ENCODE measurements at regions not wholly inside any gene's neighbourhood (a gene's known extent, or its start where the extent isn't known, plus 50 kb on each side); places are given as distances from the start of the nearest gene placed in this dataset.
A peak's percentile ranks its signal among the peaks of the same experiment; 100 is the strongest.
"Not testable (repeated sequence)": the region's sequence is repeated elsewhere in the genome, so short reads cannot be mapped to it uniquely, and the experiment has no call there.

GRCh38 chr13:70619936-70620335 lies 511.7 kb upstream of the KLHL1 start:
- FAIRE-seq = no peak

- no peak for FAIRE-seq
These were observed 508.6 kb upstream of the KLHL1 start for GRCh38 chr13:70616847-70617246.

- FAIRE-seq = peak; percentile 27
These were observed 505.0 kb upstream of the KLHL1 start for GRCh38 chr13:70613295-70613694.

- no peak for FAIRE-seq
These were observed 504.6 kb upstream of the KLHL1 start for GRCh38 chr13:70612881-70613280.

- no peak for FAIRE-seq
These were observed 496.2 kb upstream of the KLHL1 start for GRCh38 chr13:70604448-70604847.

- FAIRE-seq = no peak
These were observed 485.5 kb upstream of the KLHL1 start for GRCh38 chr13:70593716-70594115.

- no peak for FAIRE-seq
These were observed 476.9 kb upstream of the KLHL1 start for GRCh38 chr13:70585109-70585508.

GRCh38 chr13:70580825-70581224 lies 472.6 kb upstream of the KLHL1 start:
- FAIRE-seq = no peak

GRCh38 chr13:70579941-70580340 lies 471.7 kb upstream of the KLHL1 start:
- FAIRE-seq = no peak

- FAIRE-seq = no peak
These were observed 463.0 kb upstream of the KLHL1 start for GRCh38 chr13:70571221-70571620.

- FAIRE-seq = peak; percentile 94
These were observed 460.3 kb upstream of the KLHL1 start for GRCh38 chr13:70568571-70568970.

- FAIRE-seq = no peak
These were observed 436.5 kb upstream of the KLHL1 start for GRCh38 chr13:70544706-70545105.

GRCh38 chr13:70541451-70541850 lies 433.2 kb upstream of the KLHL1 start:
- no peak for FAIRE-seq

GRCh38 chr13:70534466-70534865 lies 426.2 kb upstream of the KLHL1 start:
- FAIRE-seq = no peak

GRCh38 chr13:70529652-70530051 lies 421.4 kb upstream of the KLHL1 start:
- FAIRE-seq = no peak

GRCh38 chr13:70527599-70527998 lies 419.3 kb upstream of the KLHL1 start:
- FAIRE-seq = no peak

GRCh38 chr13:70523622-70524021 lies 415.4 kb upstream of the KLHL1 start:
- no peak for FAIRE-seq

- FAIRE-seq = no peak
These were observed 412.2 kb upstream of the KLHL1 start for GRCh38 chr13:70520275-70521036.

GRCh38 chr13:70518081-70518480 lies 409.8 kb upstream of the KLHL1 start:
- no peak for FAIRE-seq

- FAIRE-seq = peak; percentile 42
These were observed 408.0 kb upstream of the KLHL1 start for GRCh38 chr13:70516226-70516625.

- FAIRE-seq = not testable (repeated sequence)
These were observed 403.7 kb upstream of the KLHL1 start for GRCh38 chr13:70511861-70512417.

- FAIRE-seq = no peak
These were observed 397.6 kb upstream of the KLHL1 start for GRCh38 chr13:70505809-70506208.

- no peak for FAIRE-seq
These were observed 394.7 kb upstream of the KLHL1 start for GRCh38 chr13:70502944-70503343.

GRCh38 chr13:70490320-70490935 lies 382.2 kb upstream of the KLHL1 start:
- no peak for FAIRE-seq
